ENCODE measurements at regions not wholly inside any gene's neighbourhood (a gene's known extent, or its start where the extent isn't known, plus 50 kb on each side); places are given as distances from the start of the nearest gene placed in this dataset.

- Histone ChIP-seq H2AK5ac (ENCODE audit: low read depth, low read length) (no peak overlapping the region), H3K9ac (replicated peaks in 1 of 4; ENCODE audit: extremely low read depth in 1 of 4, low read depth in 3 of 4, low read length in 3 of 4) (no peak overlapping the region), H3K4ac (replicated peaks; ENCODE audit: insufficient read length, low read depth, low read length) (no peak overlapping the region), H2BK12ac (ENCODE audit: low read depth, low read length) (no peak overlapping the region), H3K4me1 (replicated peaks in 1 of 4; ENCODE audit: control insufficient read depth in 3 of 4, insufficient read depth in 4 of 4, low read length in 3 of 4) (no peaks in the 10 kb centered on the region), H3K4me2 (ENCODE audit: insufficient read depth in 1 of 2, low read depth in 2 of 2, low read length in 2 of 2) (no peak overlapping the region), H2AFZ (ENCODE audit: low read length) (no peak overlapping the region), H3K56ac (replicated peaks; ENCODE audit: insufficient read length, low read depth, low read length) (no peak overlapping the region), H3K23ac (ENCODE audit: insufficient read length) (no peak overlapping the region), H2BK15ac (ENCODE audit: low read length) (no peak overlapping the region), H3K79me1 (ENCODE audit: low read depth, low read length) (no peaks in the 10 kb centered on the region), H3K23me2 (ENCODE audit: low read depth, low read length) (no peaks in the 10 kb centered on the region), H4K8ac (ENCODE audit: extremely low read depth, insufficient read depth, low read length) (no peak overlapping the region), H3K18ac (ENCODE audit: extremely low read depth, low read length) (no peak overlapping the region), H3K4me3 (ENCODE audit: extremely low read depth in 1 of 4, insufficient read depth in 2 of 4, low read depth in 3 of 4, low read length in 4 of 4) (no peak overlapping the region), H4K20me1 (replicated peaks in 1 of 2; ENCODE audit: control insufficient read depth in 1 of 2, insufficient read depth in 2 of 2, low read length in 2 of 2) (no peaks in the 10 kb centered on the region), H2BK5ac (ENCODE audit: low read depth, low read length) (no peak overlapping the region), H3K27ac (ENCODE audit: low read depth, low read length) (no peak overlapping the region), H2BK120ac (replicated peaks; ENCODE audit: low read depth, low read length) (no peak overlapping the region), H2BK20ac (ENCODE audit: low read length) (no peak overlapping the region), H3K36me3 (ENCODE audit: control insufficient read depth in 2 of 4, insufficient read depth in 4 of 4, low read length in 3 of 4) (no peaks in the 10 kb centered on the region; a peak in 1 of 8 replicates), H3K14ac (ENCODE audit: insufficient read length) (no peak overlapping the region), H3K9me3 (ENCODE audit: insufficient read depth in 2 of 2, low read depth in 1 of 2, low read length in 1 of 2) (no peaks in the 10 kb centered on the region), H4K91ac (replicated peaks; ENCODE audit: insufficient read length, low read length) (no peak overlapping the region), H3K79me2 (ENCODE audit: control insufficient read depth in 1 of 2, insufficient read depth in 2 of 2, low read length in 2 of 2) (no peaks in the 10 kb centered on the region), H3K27me3 (replicated peaks in 1 of 4; ENCODE audit: control insufficient read depth in 3 of 4, extremely low read depth in 1 of 4, insufficient read depth in 3 of 4, low read length in 3 of 4) (no peaks in the 10 kb centered on the region), H4K5ac (ENCODE audit: insufficient read length, low read depth, low read length) (no peak overlapping the region)
- POLR2A ChIA-PET (ENCODE audit: partially characterized antibody) = no interaction called here
- FAIRE-seq = no peak
- no peak for TF ChIP-seq CREB1 (IDR thresholded peaks at IDR 0.05)
- TF ChIP-seq MAFK (IDR thresholded peaks at IDR 0.05; ENCODE audit: low read depth, low read length) = no peak
- CTCF ChIA-PET (ENCODE audit: partially characterized antibody) = interaction anchor here (1.0 kb wide), 1 partner anchor 9 kb away, joined by 3 read pairs; no protein-coding TSS in a partner anchor
- 85% methylated on average over 1 of the region's 1 CpG; no CpG with 5 or more reads in 1 of the 2 experiments for WGBS, 2 experiments (ENCODE audit: extremely low coverage in 1 of 2, insufficient coverage in 1 of 2, insufficient read length in 1 of 2, insufficient replicate concordance in 2 of 2, low coverage in 1 of 2, low lambda C conversion rate in 2 of 2, missing lambda C conversion rate in 1 of 2)
- DNase-seq (ENCODE audit: low read depth in 1 of 2, low spot score in 2 of 2) = no peak
Observed at GRCh38 chr10:108052981-108053380, 888.5 kb upstream of the SORCS1 start.
